ENCODE measurements at regions not wholly inside any gene's neighbourhood (a gene's known extent, or its start where the extent isn't known, plus 50 kb on each side); places are given as distances from the start of the nearest gene placed in this dataset.

- Histone ChIP-seq H3K27ac (ENCODE audit: low read depth, low read length) (no peak overlapping the region), H3K4me2 (ENCODE audit: low read length) (no peak overlapping the region), H3K4me1 (ENCODE audit: control insufficient read depth, low read length) (no peaks in the 10 kb centered on the region), H3K9me3 (ENCODE audit: control insufficient read depth, insufficient read depth, low read length) (no peaks in the 10 kb centered on the region), H4K20me1 (ENCODE audit: control insufficient read depth, insufficient read depth, low read depth, low read length) (no peaks in the 10 kb centered on the region), H3K9me2 (replicated peaks; ENCODE audit: control insufficient read depth, low read length) (no peaks in the 10 kb centered on the region), H3K79me2 (ENCODE audit: control insufficient read depth, low read length) (no peaks in the 10 kb centered on the region), H3K27me3 (ENCODE audit: control insufficient read depth, low read length) (no peaks in the 10 kb centered on the region), H3K4me3 (ENCODE audit: low read length) (no peak overlapping the region), H3F3A (ENCODE audit: control insufficient read depth, insufficient read depth) (no peaks in the 10 kb centered on the region), H3K36me3 (ENCODE audit: control insufficient read depth, low read length) (no peaks in the 10 kb centered on the region)
- TF ChIP-seq CTCF (IDR thresholded peaks at IDR 0.05; ENCODE audit: low read depth, low read length, poor library complexity, severe bottlenecking) (no peak), EZH2phosphoT487 (IDR thresholded peaks at IDR 0.05; ENCODE audit: borderline replicate concordance, low read length) (no peak)
Measured at GRCh38 chr1:222284466-222284865, 263.4 kb downstream of the HHIPL2 start.

- H3K27ac ChIP-seq (ENCODE audit: low read depth, low read length): no peak overlapping the region
Measured at GRCh38 chr1:222283147-222283768, 264.6 kb downstream of the HHIPL2 start.

GRCh38 chr1:222279591-222279990 lies 268.3 kb downstream of the HHIPL2 start:
- Histone ChIP-seq H3K27me3 (ENCODE audit: control insufficient read depth, low read length) (no peaks in the 10 kb centered on the region), H3F3A (ENCODE audit: control insufficient read depth, insufficient read depth) (no peaks in the 10 kb centered on the region), H3K4me3 (ENCODE audit: low read length) (no peak overlapping the region), H3K79me2 (ENCODE audit: control insufficient read depth, low read length) (no peaks in the 10 kb centered on the region), H4K20me1 (ENCODE audit: control insufficient read depth, insufficient read depth, low read depth, low read length) (no peaks in the 10 kb centered on the region), H3K36me3 (ENCODE audit: control insufficient read depth, low read length) (no peaks in the 10 kb centered on the region), H3K27ac (ENCODE audit: low read depth, low read length) (no peak overlapping the region), H3K4me2 (ENCODE audit: low read length) (no peak overlapping the region), H3K9me3 (ENCODE audit: control insufficient read depth, insufficient read depth, low read length) (no peaks in the 10 kb centered on the region), H3K4me1 (ENCODE audit: control insufficient read depth, low read length) (no peaks in the 10 kb centered on the region), H3K9me2 (replicated peaks; ENCODE audit: control insufficient read depth, low read length) (no peaks in the 10 kb centered on the region)
- TF ChIP-seq CTCF (IDR thresholded peaks at IDR 0.05; ENCODE audit: low read depth, low read length, poor library complexity, severe bottlenecking): no peak
- no peak for TF ChIP-seq EZH2phosphoT487 (IDR thresholded peaks at IDR 0.05; ENCODE audit: borderline replicate concordance, low read length)

More at GRCh38 chr1:222283147-222283768, 264.6 kb downstream of the HHIPL2 start:
- Histone ChIP-seq H3K9me2 (replicated peaks; ENCODE audit: control insufficient read depth, low read length) (no peaks in the 10 kb centered on the region), H4K20me1 (ENCODE audit: control insufficient read depth, insufficient read depth, low read depth, low read length) (no peaks in the 10 kb centered on the region), H3K9me3 (ENCODE audit: control insufficient read depth, insufficient read depth, low read length) (no peaks in the 10 kb centered on the region), H3K27me3 (ENCODE audit: control insufficient read depth, low read length) (no peaks in the 10 kb centered on the region), H3K4me3 (ENCODE audit: low read length) (no peak overlapping the region), H3K4me1 (ENCODE audit: control insufficient read depth, low read length) (no peaks in the 10 kb centered on the region), H3K4me2 (ENCODE audit: low read length) (no peak overlapping the region), H3F3A (ENCODE audit: control insufficient read depth, insufficient read depth) (no peaks in the 10 kb centered on the region), H3K79me2 (ENCODE audit: control insufficient read depth, low read length) (no peaks in the 10 kb centered on the region), H3K36me3 (ENCODE audit: control insufficient read depth, low read length) (no peaks in the 10 kb centered on the region)
- TF ChIP-seq EZH2phosphoT487 (IDR thresholded peaks at IDR 0.05; ENCODE audit: borderline replicate concordance, low read length) (no peak), CTCF (IDR thresholded peaks at IDR 0.05; ENCODE audit: low read depth, low read length, poor library complexity, severe bottlenecking) (no peak)
